Uterus (tissue), 3 donors: ENCODE measurements at regions not wholly inside any gene's neighbourhood (a gene's known extent, or its start where the extent isn't known, plus 50 kb on each side); places are given as distances from the start of the nearest gene placed in this dataset.
A peak's percentile ranks its signal among the peaks of the same experiment; 100 is the strongest.

Experiments used
- DNase-seq, 2 donors: peaks; one replicate each; pipeline ENCODE4 v3.0.0-alpha.2; 2019 to 2020
- H3K27ac ChIP-seq, 2 donors: fragments of 200-600 bp; sonication (generic); 1 replicate in 1 of 2; 2 replicates in 1 of 2; pipeline ENCODE4 v1.5.1; 2016 to 2018
- H3K27me3 ChIP-seq, 2 donors: fragments of 200-600 bp; sonication (generic); one replicate each; pipeline ENCODE4 v1.5.1; 2018 to 2019; ENCODE audit warnings: control low read depth in 1 of 2
- H3K36me3 ChIP-seq, 2 donors: fragments of 200-600 bp; sonication (generic); one replicate each; pipeline ENCODE4 v1.5.1; 2019; ENCODE audit warnings: control low read depth in 1 of 2
- H3K4me1 ChIP-seq, 2 donors: fragments of 200-600 bp; sonication (generic); one replicate each; pipeline ENCODE4 v1.5.1; 2018 to 2019; ENCODE audit warnings: control low read depth in 1 of 2
- H3K4me3 ChIP-seq, 2 donors: fragments of 200-600 bp; sonication (generic); 1 replicate in 1 of 2; 2 replicates in 1 of 2; pipeline ENCODE4 v1.5.1; 2018 to 2019; ENCODE audit warnings: mild to moderate bottlenecking in 1 of 2
- H3K9me3 ChIP-seq, 2 donors: fragments of 200-600 bp; sonication (generic); one replicate each; pipeline ENCODE4 v1.5.1; 2019; ENCODE audit warnings: control low read depth in 1 of 2
- POLR2A ChIP-seq, 2 donors: fragments of 450-650 bp; IDR thresholded peaks; one replicate each; pipeline ENCODE4 v1.6.1; 2016; ENCODE audit warnings: antibody characterized with exemption in 2 of 2, mild to moderate bottlenecking in 1 of 2, moderate library complexity in 1 of 2
- intact Hi-C: fragments of 100-400 bp; cut with DNase I; formaldehyde crosslinking; loops from one replicate; pipeline ENCODE4 v1.15.1; 2023; ENCODE audit warnings: low total_unique reads
- TF ChIP-seq, protein P1 (sequence below), 4 experiments: fragments of 200-600 bp in 2 of 4; fragments of 450-650 bp in 2 of 4; sonication (generic) in 2 of 4; IDR thresholded peaks; one replicate each; pipeline ENCODE4 v1.5.1; 2016 to 2019; ENCODE audit warnings: antibody characterized with exemption in 4 of 4, mild to moderate bottlenecking in 2 of 4, moderate library complexity in 1 of 4
- donor health status: DM: yes; HTN: yes; CAD: no.

GRCh38 chr5:142221091-142221860, 103.5 kb downstream of the SPRY4 start:
- H3K27me3 ChIP-seq = no peaks in the 10 kb centered on the region
- no peak overlapping the region for H3K27ac ChIP-seq
- no peaks in the 10 kb centered on the region for H3K9me3 ChIP-seq
- intact Hi-C loops = no loop called here
- peaks cover 0 to 4% of the 10 kb centered on the region in 2 donors for H3K4me1 ChIP-seq
- H3K4me3 ChIP-seq = no peak overlapping the region
- no peak for DNase-seq
- no peak for TF ChIP-seq POLR2A (IDR thresholded peaks at IDR 0.05)
- TF ChIP-seq, protein P1, sequence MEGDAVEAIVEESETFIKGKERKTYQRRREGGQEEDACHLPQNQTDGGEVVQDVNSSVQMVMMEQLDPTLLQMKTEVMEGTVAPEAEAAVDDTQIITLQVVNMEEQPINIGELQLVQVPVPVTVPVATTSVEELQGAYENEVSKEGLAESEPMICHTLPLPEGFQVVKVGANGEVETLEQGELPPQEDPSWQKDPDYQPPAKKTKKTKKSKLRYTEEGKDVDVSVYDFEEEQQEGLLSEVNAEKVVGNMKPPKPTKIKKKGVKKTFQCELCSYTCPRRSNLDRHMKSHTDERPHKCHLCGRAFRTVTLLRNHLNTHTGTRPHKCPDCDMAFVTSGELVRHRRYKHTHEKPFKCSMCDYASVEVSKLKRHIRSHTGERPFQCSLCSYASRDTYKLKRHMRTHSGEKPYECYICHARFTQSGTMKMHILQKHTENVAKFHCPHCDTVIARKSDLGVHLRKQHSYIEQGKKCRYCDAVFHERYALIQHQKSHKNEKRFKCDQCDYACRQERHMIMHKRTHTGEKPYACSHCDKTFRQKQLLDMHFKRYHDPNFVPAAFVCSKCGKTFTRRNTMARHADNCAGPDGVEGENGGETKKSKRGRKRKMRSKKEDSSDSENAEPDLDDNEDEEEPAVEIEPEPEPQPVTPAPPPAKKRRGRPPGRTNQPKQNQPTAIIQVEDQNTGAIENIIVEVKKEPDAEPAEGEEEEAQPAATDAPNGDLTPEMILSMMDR (IDR thresholded peaks at IDR 0.05) = no peak
- H3K36me3 ChIP-seq = no peaks in the 10 kb centered on the region

GRCh38 chr5:142219146-142219545, 105.7 kb downstream of the SPRY4 start:
- intact Hi-C loops = no loop called here

GRCh38 chr5:142216931-142217330, 107.9 kb downstream of the SPRY4 start:
- intact Hi-C loops = no loop called here
- Histone ChIP-seq H3K9me3 (no peaks in the 10 kb centered on the region), H3K27me3 (no peaks in the 10 kb centered on the region), H3K27ac (peak overlapping the region in 1 of 2 donors; percentile 63), H3K4me3 (no peak overlapping the region), H3K4me1 (peaks cover 0 to 4% of the 10 kb centered on the region in 2 donors), H3K36me3 (no peaks in the 10 kb centered on the region)
- TF ChIP-seq, protein P1 (IDR thresholded peaks at IDR 0.05) = no peak
- TF ChIP-seq POLR2A (IDR thresholded peaks at IDR 0.05) = no peak
- no peak for DNase-seq

More at GRCh38 chr5:142219146-142219545, 105.7 kb downstream of the SPRY4 start:
- no peaks in the 10 kb centered on the region for H3K27me3 ChIP-seq
- H3K4me3 ChIP-seq = no peak overlapping the region
- no peaks in the 10 kb centered on the region for H3K9me3 ChIP-seq
- H3K27ac ChIP-seq = no peak overlapping the region
- peaks cover 0 to 4% of the 10 kb centered on the region in 2 donors for H3K4me1 ChIP-seq
- no peaks in the 10 kb centered on the region for H3K36me3 ChIP-seq
- no peak for TF ChIP-seq POLR2A (IDR thresholded peaks at IDR 0.05)
- TF ChIP-seq, protein P1 (IDR thresholded peaks at IDR 0.05) = no peak
- DNase-seq = no peak

GRCh38 chr5:142215915-142216681, 107.5 kb downstream of the NDFIP1 start:
- DNase-seq = peak; percentile 74 to 78
- Histone ChIP-seq H3K36me3 (no peaks in the 10 kb centered on the region), H3K27ac (peak overlapping the region; percentile 63 to 64), H3K9me3 (no peaks in the 10 kb centered on the region), H3K27me3 (no peaks in the 10 kb centered on the region), H3K4me3 (no peak overlapping the region), H3K4me1 (peaks cover 0 to 4% of the 10 kb centered on the region in 2 donors)
- intact Hi-C loops = no loop called here
- TF ChIP-seq, protein P1 (IDR thresholded peaks at IDR 0.05) = no peak

DNA sequence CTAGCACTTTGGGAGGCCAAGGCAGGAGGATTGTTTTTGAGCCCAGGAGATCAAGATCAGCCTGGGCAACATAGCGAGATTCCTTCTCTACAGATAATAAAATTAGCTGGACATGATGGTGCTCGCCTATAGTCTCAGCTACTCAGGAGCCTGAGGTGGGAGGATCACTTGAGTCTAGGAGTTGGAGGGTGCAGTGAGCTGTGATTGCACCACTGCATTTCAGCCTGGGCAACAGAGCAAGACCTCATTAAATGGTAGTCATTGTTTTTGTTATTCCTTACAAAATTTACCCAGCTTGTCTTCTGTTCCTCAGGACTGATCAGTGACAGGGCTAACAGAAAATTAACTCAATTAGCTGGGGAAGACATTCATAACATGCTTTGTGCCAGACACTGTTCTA, 104.5 kb downstream of the NDFIP1 start:
- Histone ChIP-seq H3K36me3 (no peaks in the 10 kb centered on the region), H3K27me3 (no peaks in the 10 kb centered on the region), H3K9me3 (no peaks in the 10 kb centered on the region), H3K27ac (no peak overlapping the region), H3K4me1 (peaks cover 0 to 4% of the 10 kb centered on the region in 2 donors), H3K4me3 (no peak overlapping the region)
- DNase-seq = no peak
- intact Hi-C loops = no loop called here
- TF ChIP-seq POLR2A (IDR thresholded peaks at IDR 0.05) = no peak
- TF ChIP-seq, protein P1 (IDR thresholded peaks at IDR 0.05) = no peak
